Caco-2 (cell line): ENCODE measurements at regions not wholly inside any gene's neighbourhood (a gene's known extent, or its start where the extent isn't known, plus 50 kb on each side); places are given as distances from the start of the nearest gene placed in this dataset.
"Not testable (repeated sequence)": the region's sequence is repeated elsewhere in the genome, so short reads cannot be mapped to it uniquely, and the experiment has no call there.

Source experiments
- BruUV-seq: library from RNA; stranded (reverse); fragments of 400-500 nt; replicated peaks from 2 replicates; lab custom pipeline; 2021; lab: Mats Ljungman, UMichigan
- CTCF ChIA-PET: fragments of 300-600 bp; sonication (Branson Sonifier 250); formaldehyde crosslinking; loops from one replicate; lab custom pipeline; 2022; ENCODE audit warnings: antibody characterized with exemption; lab: Charles Lee
- POLR2A ChIA-PET: fragments of 300-600 bp; sonication (Branson Sonifier 250); formaldehyde crosslinking; loops from one replicate; lab custom pipeline; 2022; ENCODE audit warnings: antibody characterized with exemption; lab: Charles Lee
- DNase-seq, 2 experiments: peaks; one replicate each; pipeline versions ENCODE4 v3.0.0 to v3.0.0-alpha.2; 2020 to 2022
- H3K27me3 ChIP-seq: replicated peaks from 2 replicates; pipeline ENCODE4 v1.6.0; 2011; ENCODE audit warnings: low read length; ENCODE audit not compliant: control insufficient read depth, insufficient read depth
- H3K36me3 ChIP-seq: 2 replicates; pipeline ENCODE4 v1.5.1; 2011; ENCODE audit warnings: low read length; ENCODE audit not compliant: control insufficient read depth, insufficient read depth
- H3K4me1 ChIP-seq: fragments of 250-450 bp; sonication (Bioruptor Pico); 2 replicates; pipeline ENCODE4 v1.5.1; 2020; ENCODE audit warnings: mild to moderate bottlenecking
- H3K4me3 ChIP-seq: 2 replicates; pipeline ENCODE4 v1.5.1; 2011; ENCODE audit warnings: low read depth, mild to moderate bottlenecking, control low read depth, low read length
- H3K9me3 ChIP-seq: fragments of 250-450 bp; sonication (Bioruptor Pico); 2 replicates; pipeline ENCODE4 v1.5.1; 2020; ENCODE audit warnings: mild to moderate bottlenecking, moderate library complexity
- H3K27ac Mint-ChIP-seq: one replicate; pipeline ENCODE4 v1.8.0; 2022; ENCODE audit warnings: mixed read lengths; ENCODE audit not compliant: unreplicated experiment
- H3K27me3 Mint-ChIP-seq: one replicate; pipeline ENCODE4 v1.8.0; 2022; ENCODE audit warnings: mixed read lengths; ENCODE audit not compliant: insufficient read depth, unreplicated experiment
- H3K36me3 Mint-ChIP-seq: one replicate; pipeline ENCODE4 v1.8.0; 2022; ENCODE audit warnings: mild to moderate bottlenecking, mixed read lengths; ENCODE audit not compliant: insufficient read depth, unreplicated experiment
- H3K4me1 Mint-ChIP-seq: one replicate; pipeline ENCODE4 v1.8.0; 2022; ENCODE audit warnings: low read depth, mixed read lengths; ENCODE audit not compliant: unreplicated experiment
- H3K4me3 Mint-ChIP-seq: one replicate; pipeline ENCODE4 v1.8.0; 2022; ENCODE audit warnings: mild to moderate bottlenecking, moderate library complexity, mixed read lengths; ENCODE audit not compliant: unreplicated experiment
- H3K9me3 Mint-ChIP-seq: one replicate; pipeline ENCODE4 v1.8.0; 2022; ENCODE audit warnings: mixed read lengths; ENCODE audit not compliant: unreplicated experiment
- CTCF ChIP-seq, 2 experiments: fragments of 200-600 bp in 1 of 2; IDR thresholded peaks; 1 replicate in 1 of 2; 2 replicates in 1 of 2; pipeline versions ENCODE4 v1.5.1 to v1.8.0; 2011 to 2022; ENCODE audit warnings: antibody characterized with exemption in 1 of 2, control low read depth in 1 of 2, inconsistent platforms in 1 of 2, low read depth in 1 of 2, low read length in 1 of 2, mild to moderate bottlenecking in 1 of 2, moderate library complexity in 1 of 2; ENCODE audit not compliant: insufficient read depth in 1 of 2, severe bottlenecking in 1 of 2, unreplicated experiment in 1 of 2
- intact Hi-C: fragments of 100-400 bp; cut with micrococcal nuclease; formaldehyde crosslinking; loops from one replicate; pipeline ENCODE4 v1.10.0; 2022; ENCODE audit not compliant: unreplicated experiment

GRCh38 chr6:76165471-76166221, 93.2 kb upstream of the IMPG1 start:
- TF ChIP-seq CTCF (IDR thresholded peaks at IDR 0.05; ENCODE audit: insufficient read depth in 1 of 2, low read depth in 1 of 2, low read length in 1 of 2, severe bottlenecking in 1 of 2, unreplicated experiment in 1 of 2): no peak
- H3K4me1 Mint-ChIP-seq: no peaks in the 10 kb centered on the region
- H3K36me3 ChIP-seq: no peaks in the 10 kb centered on the region
- H3K4me3 ChIP-seq: no peak overlapping the region
- no TSS peak for BruUV-seq
- ChIA-PET CTCF (no interaction called here), POLR2A (no interaction called here)
- DNase-seq: no peak
- no peaks in the 10 kb centered on the region for H3K27me3 Mint-ChIP-seq
- no peaks in the 10 kb centered on the region for H3K4me1 ChIP-seq
- H3K36me3 Mint-ChIP-seq: no peaks in the 10 kb centered on the region
- H3K27me3 ChIP-seq: no peaks in the 10 kb centered on the region
- intact Hi-C loops: no loop called here
- no peaks in the 10 kb centered on the region for H3K9me3 ChIP-seq
- H3K27ac Mint-ChIP-seq: no peak overlapping the region
- peaks cover 37% of the 10 kb centered on the region for H3K9me3 Mint-ChIP-seq
- no peak overlapping the region for H3K4me3 Mint-ChIP-seq

- no peak for DNase-seq
- no peak overlapping the region for H3K4me3 ChIP-seq
- Mint-ChIP-seq H3K36me3 (no peaks in the 10 kb centered on the region), H3K27me3 (no peaks in the 10 kb centered on the region), H3K9me3 (peaks cover 52% of the 10 kb centered on the region), H3K4me1 (no peaks in the 10 kb centered on the region), H3K27ac (no peak overlapping the region), H3K4me3 (no peak overlapping the region)
- H3K9me3 ChIP-seq: no peaks in the 10 kb centered on the region
- no peaks in the 10 kb centered on the region for H3K27me3 ChIP-seq
- intact Hi-C loops: no loop called here
- ChIA-PET POLR2A (no interaction called here), CTCF (no interaction called here)
- TF ChIP-seq CTCF (IDR thresholded peaks at IDR 0.05; ENCODE audit: insufficient read depth in 1 of 2, low read depth in 1 of 2, low read length in 1 of 2, severe bottlenecking in 1 of 2, unreplicated experiment in 1 of 2): no peak
- H3K4me1 ChIP-seq: no peaks in the 10 kb centered on the region
- no peaks in the 10 kb centered on the region for H3K36me3 ChIP-seq
- BruUV-seq: no TSS peak
These were observed 90.3 kb upstream of the IMPG1 start for GRCh38 chr6:76162811-76163210.

- intact Hi-C loops, CTCF ChIA-PET: not testable (repeated sequence)
These were observed 85.3 kb upstream of the IMPG1 start for GRCh38 chr6:76157800-76158199.

More at GRCh38 chr6:76157800-76158199, 85.3 kb upstream of the IMPG1 start:
- H3K36me3 ChIP-seq, DNase-seq, POLR2A ChIA-PET, H3K4me1 Mint-ChIP-seq, BruUV-seq, H3K9me3 ChIP-seq, H3K27me3 ChIP-seq, H3K4me3 ChIP-seq, H3K36me3 Mint-ChIP-seq, H3K4me3 Mint-ChIP-seq, H3K27me3 Mint-ChIP-seq, H3K4me1 ChIP-seq, H3K27ac Mint-ChIP-seq: not testable (repeated sequence)
- H3K9me3 Mint-ChIP-seq: peaks cover 36% of the 10 kb centered on the region
